ENCODE measurements at regions not wholly inside any gene's neighbourhood (a gene's known extent, or its start where the extent isn't known, plus 50 kb on each side); places are given as distances from the start of the nearest gene placed in this dataset.

DNA sequence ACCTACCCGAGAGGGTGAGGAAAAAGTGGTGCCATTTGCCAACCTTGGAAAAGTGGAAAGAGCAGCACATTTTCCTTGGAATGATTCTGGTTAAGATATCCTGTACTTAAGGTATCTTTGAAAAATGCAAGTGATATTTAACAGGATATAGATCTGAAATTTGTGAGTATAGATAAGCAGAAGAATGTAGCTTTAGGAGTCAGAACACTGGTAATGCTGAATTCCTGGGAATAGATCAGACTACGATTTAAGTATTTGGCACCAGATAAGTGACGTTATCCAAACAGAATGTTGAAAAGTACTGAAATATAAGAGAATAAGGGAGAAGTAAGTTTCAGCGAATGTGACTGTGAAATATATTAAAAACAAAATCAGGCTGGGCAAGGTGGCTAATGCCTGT, 210.1 kb downstream of the PCDH7 start:
- no peaks in the 10 kb centered on the region for H3K27me3 ChIP-seq
- Mint-ChIP-seq H3K9me3 (no peaks in the 10 kb centered on the region), H3K4me3 (no peak overlapping the region), H3K27me3 (ENCODE audit: insufficient read depth, low read depth) (peaks cover 2% of the 10 kb centered on the region), H3K4me1 (peaks cover 19% of the 10 kb centered on the region), H3K27ac (no peak overlapping the region), H3K36me3 (no peaks in the 10 kb centered on the region)
- no peak overlapping the region for H3K4me2 ChIP-seq
- H3K79me2 ChIP-seq (ENCODE audit: low read depth), result no peaks in the 10 kb centered on the region
- no peak overlapping the region for H2AFZ ChIP-seq (replicated peaks)
- peaks cover 6% of the 10 kb centered on the region for H3F3A ChIP-seq (ENCODE audit: low read depth)
- no peak overlapping the region for H3K9ac ChIP-seq
- no peak for DNase-seq (ENCODE audit: low spot score)
- no peak overlapping the region for H3K27ac ChIP-seq
- H3K4me1 ChIP-seq, result peaks cover 17% of the 10 kb centered on the region
- H3K9me3 ChIP-seq (ENCODE audit: low read depth), result no peaks in the 10 kb centered on the region
- no peak overlapping the region for H3K4me3 ChIP-seq
- no peaks in the 10 kb centered on the region for H4K20me1 ChIP-seq (ENCODE audit: low read depth)
- no peaks in the 10 kb centered on the region for H3K36me3 ChIP-seq
- TF ChIP-seq, protein P1, sequence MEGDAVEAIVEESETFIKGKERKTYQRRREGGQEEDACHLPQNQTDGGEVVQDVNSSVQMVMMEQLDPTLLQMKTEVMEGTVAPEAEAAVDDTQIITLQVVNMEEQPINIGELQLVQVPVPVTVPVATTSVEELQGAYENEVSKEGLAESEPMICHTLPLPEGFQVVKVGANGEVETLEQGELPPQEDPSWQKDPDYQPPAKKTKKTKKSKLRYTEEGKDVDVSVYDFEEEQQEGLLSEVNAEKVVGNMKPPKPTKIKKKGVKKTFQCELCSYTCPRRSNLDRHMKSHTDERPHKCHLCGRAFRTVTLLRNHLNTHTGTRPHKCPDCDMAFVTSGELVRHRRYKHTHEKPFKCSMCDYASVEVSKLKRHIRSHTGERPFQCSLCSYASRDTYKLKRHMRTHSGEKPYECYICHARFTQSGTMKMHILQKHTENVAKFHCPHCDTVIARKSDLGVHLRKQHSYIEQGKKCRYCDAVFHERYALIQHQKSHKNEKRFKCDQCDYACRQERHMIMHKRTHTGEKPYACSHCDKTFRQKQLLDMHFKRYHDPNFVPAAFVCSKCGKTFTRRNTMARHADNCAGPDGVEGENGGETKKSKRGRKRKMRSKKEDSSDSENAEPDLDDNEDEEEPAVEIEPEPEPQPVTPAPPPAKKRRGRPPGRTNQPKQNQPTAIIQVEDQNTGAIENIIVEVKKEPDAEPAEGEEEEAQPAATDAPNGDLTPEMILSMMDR (IDR thresholded peaks at IDR 0.05), result no peak
- no peak for TF ChIP-seq EZH2 (IDR thresholded peaks at IDR 0.05)

GRCh38 chr4:30932581-30932980, 212.4 kb downstream of the PCDH7 start:
- H3K9ac ChIP-seq, result no peak overlapping the region
- no peaks in the 10 kb centered on the region for H3K9me3 ChIP-seq (ENCODE audit: low read depth)
- peak overlapping the region; percentile 60 for H2AFZ ChIP-seq (replicated peaks)
- no peaks in the 10 kb centered on the region for H3K9me3 Mint-ChIP-seq
- peaks cover 6% of the 10 kb centered on the region for H3F3A ChIP-seq (ENCODE audit: low read depth)
- H3K4me3 ChIP-seq, result no peak overlapping the region
- H3K27me3 ChIP-seq, result no peaks in the 10 kb centered on the region
- no peaks in the 10 kb centered on the region for H3K36me3 Mint-ChIP-seq
- H3K4me3 Mint-ChIP-seq, result no peak overlapping the region
- no peak overlapping the region for H3K27ac Mint-ChIP-seq
- TF ChIP-seq EZH2phosphoT487 (IDR thresholded peaks at IDR 0.05) (no peak), EZH2 (IDR thresholded peaks at IDR 0.05) (no peak)
- TF ChIP-seq, protein P1 (IDR thresholded peaks at IDR 0.05), result no peak
- H3K27me3 Mint-ChIP-seq (ENCODE audit: insufficient read depth, low read depth), result peaks cover 2% of the 10 kb centered on the region
- H3K4me2 ChIP-seq, result no peak overlapping the region
- H3K79me2 ChIP-seq (ENCODE audit: low read depth), result no peaks in the 10 kb centered on the region
- H3K36me3 ChIP-seq, result no peaks in the 10 kb centered on the region
- H3K4me1 ChIP-seq, result peaks cover 13% of the 10 kb centered on the region
- no peaks in the 10 kb centered on the region for H4K20me1 ChIP-seq (ENCODE audit: low read depth)
- DNase-seq (ENCODE audit: low spot score), result no peak
- H3K4me1 Mint-ChIP-seq, result peaks cover 10% of the 10 kb centered on the region
- no peak overlapping the region for H3K27ac ChIP-seq

GRCh38 chr4:30939069-30939468, 218.9 kb downstream of the PCDH7 start:
- Histone ChIP-seq H3K27me3 (no peaks in the 10 kb centered on the region), H3K9me3 (ENCODE audit: low read depth) (no peaks in the 10 kb centered on the region), H3K4me2 (no peak overlapping the region), H3K4me1 (no peaks in the 10 kb centered on the region), H3K27ac (no peak overlapping the region), H3F3A (ENCODE audit: low read depth) (no peaks in the 10 kb centered on the region), H3K4me3 (no peak overlapping the region), H3K9ac (no peak overlapping the region), H3K79me2 (ENCODE audit: low read depth) (no peaks in the 10 kb centered on the region), H4K20me1 (ENCODE audit: low read depth) (no peaks in the 10 kb centered on the region), H2AFZ (replicated peaks) (no peak overlapping the region), H3K36me3 (no peaks in the 10 kb centered on the region)
- Mint-ChIP-seq H3K4me3 (no peak overlapping the region), H3K4me1 (no peaks in the 10 kb centered on the region), H3K9me3 (no peaks in the 10 kb centered on the region), H3K27me3 (ENCODE audit: insufficient read depth, low read depth) (no peaks in the 10 kb centered on the region), H3K36me3 (no peaks in the 10 kb centered on the region), H3K27ac (no peak overlapping the region)
- no peak for TF ChIP-seq EZH2 (IDR thresholded peaks at IDR 0.05)
- TF ChIP-seq, protein P1 (IDR thresholded peaks at IDR 0.05), result no peak
- no peak for TF ChIP-seq EZH2phosphoT487 (IDR thresholded peaks at IDR 0.05)
- DNase-seq (ENCODE audit: low spot score), result no peak

DNA sequence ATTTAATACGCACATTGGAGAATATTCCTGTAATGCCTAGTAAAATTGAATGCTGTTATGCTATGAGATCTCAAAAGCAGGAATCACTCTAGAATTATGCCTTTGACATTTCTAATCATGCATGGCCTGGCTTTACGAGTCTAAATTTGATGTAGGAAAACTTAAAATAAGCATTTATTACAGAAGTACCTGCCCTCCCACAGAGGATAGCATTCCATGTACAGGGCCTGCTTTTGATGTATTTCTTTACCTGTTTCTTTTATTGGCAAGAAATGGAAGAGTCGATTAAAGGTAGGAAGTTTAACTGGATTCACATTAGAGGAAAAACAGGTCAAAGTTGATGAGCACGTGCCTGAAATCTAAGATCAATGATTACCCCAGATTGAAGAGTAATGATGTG, 219.5 kb downstream of the PCDH7 start:
- no peak overlapping the region for H2AFZ ChIP-seq (replicated peaks)
- TF ChIP-seq EZH2 (IDR thresholded peaks at IDR 0.05), result no peak
- TF ChIP-seq, protein P1 (IDR thresholded peaks at IDR 0.05), result no peak
- no peak for TF ChIP-seq EZH2phosphoT487 (IDR thresholded peaks at IDR 0.05)
- no peaks in the 10 kb centered on the region for H3K79me2 ChIP-seq (ENCODE audit: low read depth)
- Mint-ChIP-seq H3K4me3 (no peak overlapping the region), H3K27ac (no peak overlapping the region), H3K4me1 (no peaks in the 10 kb centered on the region), H3K36me3 (no peaks in the 10 kb centered on the region), H3K27me3 (ENCODE audit: insufficient read depth, low read depth) (no peaks in the 10 kb centered on the region), H3K9me3 (no peaks in the 10 kb centered on the region)
- no peak overlapping the region for H3K9ac ChIP-seq
- no peak for DNase-seq (ENCODE audit: low spot score)
- no peaks in the 10 kb centered on the region for H3K36me3 ChIP-seq
- H3K4me3 ChIP-seq, result no peak overlapping the region
- H3K9me3 ChIP-seq (ENCODE audit: low read depth), result no peaks in the 10 kb centered on the region
- H3K4me2 ChIP-seq, result no peak overlapping the region
- no peaks in the 10 kb centered on the region for H3F3A ChIP-seq (ENCODE audit: low read depth)
- H3K4me1 ChIP-seq, result no peaks in the 10 kb centered on the region
- H3K27me3 ChIP-seq, result no peaks in the 10 kb centered on the region
- H4K20me1 ChIP-seq (ENCODE audit: low read depth), result no peaks in the 10 kb centered on the region
- no peak overlapping the region for H3K27ac ChIP-seq

All from neural progenitor cell (in vitro differentiated cells).